PC-3 (cell line): ENCODE measurements at regions not wholly inside any gene's neighbourhood (a gene's known extent, or its start where the extent isn't known, plus 50 kb on each side); places are given as distances from the start of the nearest gene placed in this dataset.

ENCODE experiments used
- ATAC-seq: fragments of 200-7000 bp; cut with Tn5 transposase; 2 replicates; pipeline ENCODE4 v1.9.1; 2020; ENCODE audit warnings: mild to moderate bottlenecking, moderate library complexity
- BruUV-seq: library from RNA; stranded (reverse); fragments of 400-500 nt; replicated peaks from 2 replicates; lab custom pipeline; 2021; lab: Mats Ljungman, UMichigan
- CTCF ChIA-PET: fragments of 300-600 bp; sonication (Branson Sonifier 250); formaldehyde crosslinking; loops from one replicate; lab custom pipeline; 2022; ENCODE audit warnings: antibody characterized with exemption; lab: Charles Lee
- POLR2A ChIA-PET: fragments of 300-600 bp; sonication (Branson Sonifier 250); formaldehyde crosslinking; loops from one replicate; lab custom pipeline; 2022; ENCODE audit warnings: antibody characterized with exemption; ENCODE audit not compliant: unreplicated experiment; lab: Charles Lee
- DNase-seq: peaks from one replicate; pipeline ENCODE4 v3.0.0-alpha.2; 2015
- H2AFZ ChIP-seq: fragments of 300-600 bp; sonication (generic); 2 replicates; pipeline ENCODE4 v1.6.0; 2016; ENCODE audit warnings: antibody characterized with exemption, low read length
- H3F3A ChIP-seq: fragments of 300-600 bp; sonication (generic); one replicate; pipeline ENCODE4 v1.6.0; 2017; ENCODE audit warnings: antibody characterized with exemption, low read length, control low read depth, mild to moderate bottlenecking; ENCODE audit not compliant: unreplicated experiment
- H3K27ac ChIP-seq: fragments of 300-600 bp; sonication (generic); 2 replicates; pipeline ENCODE4 v1.5.1; 2016; ENCODE audit warnings: mild to moderate bottlenecking, low read length
- H3K27me3 ChIP-seq: fragments of 300-600 bp; sonication (generic); 2 replicates; pipeline ENCODE4 v1.6.1; 2016; ENCODE audit warnings: low read length, mixed read lengths
- H3K36me3 ChIP-seq: fragments of 300-600 bp; sonication (generic); 2 replicates; pipeline ENCODE4 v1.6.1; 2016; ENCODE audit warnings: low read depth, mixed run types, low read length, mixed read lengths
- H3K4me1 ChIP-seq: fragments of 300-600 bp; sonication (generic); 2 replicates; pipeline ENCODE4 v1.5.1; 2016; ENCODE audit warnings: low read length; ENCODE audit not compliant: insufficient read depth
- H3K4me2 ChIP-seq: fragments of 300-600 bp; sonication (generic); 2 replicates; pipeline ENCODE4 v1.6.0; 2016; ENCODE audit warnings: low read length
- H3K4me3 ChIP-seq: fragments of 300-600 bp; sonication (generic); 2 replicates; pipeline ENCODE4 v1.5.1; 2016; ENCODE audit warnings: mild to moderate bottlenecking, low read length, mixed read lengths
- H3K79me2 ChIP-seq: fragments of 300-600 bp; sonication (generic); 2 replicates; pipeline ENCODE4 v1.6.1; 2017; ENCODE audit warnings: low read length, mixed read lengths
- H3K9ac ChIP-seq: fragments of 300-600 bp; sonication (generic); 2 replicates; pipeline ENCODE4 v1.6.0; 2016; ENCODE audit warnings: mild to moderate bottlenecking, low read length
- H3K9me2 ChIP-seq: fragments of 300-600 bp; sonication (generic); replicated peaks from 2 replicates; pipeline ENCODE4 v1.6.1; 2016; ENCODE audit warnings: mixed run types, low read length, mixed read lengths
- H3K9me3 ChIP-seq: fragments of 300-600 bp; sonication (generic); 2 replicates; pipeline ENCODE4 v1.6.1; 2016; ENCODE audit warnings: low read length, mixed read lengths
- H4K20me1 ChIP-seq: fragments of 300-600 bp; sonication (generic); 2 replicates; pipeline ENCODE4 v1.6.1; 2016; ENCODE audit warnings: low read length, mixed read lengths
- EZH2 ChIP-seq: fragments of 300-600 bp; sonication (generic); IDR thresholded peaks from one replicate; pipeline ENCODE4 v1.6.1; 2017; ENCODE audit warnings: antibody characterized with exemption, mild to moderate bottlenecking, low read length; ENCODE audit not compliant: unreplicated experiment
- EZH2phosphoT487 ChIP-seq: fragments of 300-600 bp; sonication (generic); IDR thresholded peaks from 2 replicates; pipeline ENCODE4 v1.6.1; 2018; ENCODE audit warnings: mild to moderate bottlenecking, antibody characterized with exemption, low read length, borderline replicate concordance
- intact Hi-C: fragments of 100-400 bp; cut with micrococcal nuclease; formaldehyde crosslinking; loops from 2 replicates; pipeline ENCODE4 v1.9.0; 2023
- TF ChIP-seq, protein P1 (sequence below): fragments of 300-600 bp; sonication (generic); conservative IDR thresholded peaks from 2 replicates; pipeline ENCODE4 v1.5.1; 2017; ENCODE audit warnings: antibody characterized with exemption, low read depth, mild to moderate bottlenecking, low read length

DNA sequence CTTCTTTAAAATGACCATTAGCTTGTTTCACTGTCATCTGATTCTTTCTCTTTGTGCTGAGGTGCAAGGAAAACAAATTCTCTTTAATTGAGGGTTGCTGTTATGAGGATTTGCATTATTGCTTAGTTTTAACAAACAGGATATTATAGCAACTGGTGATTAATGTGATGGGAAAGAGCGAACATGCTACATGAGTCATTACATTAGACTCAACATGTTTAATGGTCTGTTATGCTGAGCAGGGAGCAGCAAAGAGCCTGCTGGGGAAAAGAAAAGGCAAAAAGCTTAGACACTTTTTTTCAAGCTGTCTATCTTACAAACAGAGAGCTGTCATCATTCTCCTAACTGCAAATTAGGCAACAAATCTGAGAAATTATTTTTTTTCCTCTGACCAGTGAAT is 230.5 kb upstream of the LCORL start:
- H2AFZ ChIP-seq, result no peak overlapping the region
- H3K9ac ChIP-seq, result no peak overlapping the region
- no peaks in the 10 kb centered on the region for H3K36me3 ChIP-seq
- ChIA-PET CTCF (no interaction called here), POLR2A (no interaction called here)
- H3K9me3 ChIP-seq, result no peaks in the 10 kb centered on the region
- BruUV-seq, result no TSS peak
- H3F3A ChIP-seq, result no peaks in the 10 kb centered on the region
- no peaks in the 10 kb centered on the region for H3K4me1 ChIP-seq
- TF ChIP-seq EZH2phosphoT487 (no peak), EZH2 (no peak)
- TF ChIP-seq, protein P1, sequence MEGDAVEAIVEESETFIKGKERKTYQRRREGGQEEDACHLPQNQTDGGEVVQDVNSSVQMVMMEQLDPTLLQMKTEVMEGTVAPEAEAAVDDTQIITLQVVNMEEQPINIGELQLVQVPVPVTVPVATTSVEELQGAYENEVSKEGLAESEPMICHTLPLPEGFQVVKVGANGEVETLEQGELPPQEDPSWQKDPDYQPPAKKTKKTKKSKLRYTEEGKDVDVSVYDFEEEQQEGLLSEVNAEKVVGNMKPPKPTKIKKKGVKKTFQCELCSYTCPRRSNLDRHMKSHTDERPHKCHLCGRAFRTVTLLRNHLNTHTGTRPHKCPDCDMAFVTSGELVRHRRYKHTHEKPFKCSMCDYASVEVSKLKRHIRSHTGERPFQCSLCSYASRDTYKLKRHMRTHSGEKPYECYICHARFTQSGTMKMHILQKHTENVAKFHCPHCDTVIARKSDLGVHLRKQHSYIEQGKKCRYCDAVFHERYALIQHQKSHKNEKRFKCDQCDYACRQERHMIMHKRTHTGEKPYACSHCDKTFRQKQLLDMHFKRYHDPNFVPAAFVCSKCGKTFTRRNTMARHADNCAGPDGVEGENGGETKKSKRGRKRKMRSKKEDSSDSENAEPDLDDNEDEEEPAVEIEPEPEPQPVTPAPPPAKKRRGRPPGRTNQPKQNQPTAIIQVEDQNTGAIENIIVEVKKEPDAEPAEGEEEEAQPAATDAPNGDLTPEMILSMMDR, result no peak
- intact Hi-C loops, result no loop called here
- no peaks in the 10 kb centered on the region for H3K27me3 ChIP-seq
- DNase-seq (no peak), ATAC-seq (no peak)
- H3K4me3 ChIP-seq, result no peak overlapping the region
- H3K27ac ChIP-seq, result no peak overlapping the region
- no peak overlapping the region for H3K4me2 ChIP-seq
- no peaks in the 10 kb centered on the region for H4K20me1 ChIP-seq
- H3K79me2 ChIP-seq, result no peaks in the 10 kb centered on the region
- no peaks in the 10 kb centered on the region for H3K9me2 ChIP-seq

DNA sequence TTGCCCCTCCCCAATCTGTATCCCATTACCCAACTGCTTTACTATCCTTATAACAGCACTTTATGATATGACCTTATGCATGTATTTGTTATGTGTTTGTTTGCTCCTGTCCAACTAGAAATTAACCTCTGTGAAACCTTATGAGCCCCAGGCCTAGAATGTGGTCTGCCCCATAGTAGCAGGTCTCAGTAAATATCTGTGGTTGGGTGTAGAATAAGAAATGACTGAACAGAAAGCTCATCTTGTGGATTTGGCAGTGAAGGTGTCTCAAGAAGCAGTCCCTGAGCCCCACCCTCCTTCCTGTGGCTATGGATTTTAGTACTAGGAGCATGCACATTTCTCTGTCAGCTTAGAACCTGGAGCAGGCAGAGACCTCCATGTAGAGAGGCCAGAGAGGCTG is 229.0 kb upstream of the LCORL start:
- no peaks in the 10 kb centered on the region for H3K9me2 ChIP-seq
- no peak overlapping the region for H2AFZ ChIP-seq
- H3K27ac ChIP-seq, result no peak overlapping the region
- H3K4me3 ChIP-seq, result no peak overlapping the region
- ChIA-PET POLR2A (no interaction called here), CTCF (no interaction called here)
- ATAC-seq (no peak), DNase-seq (no peak)
- no peak overlapping the region for H3K9ac ChIP-seq
- intact Hi-C loops, result no loop called here
- no peaks in the 10 kb centered on the region for H3F3A ChIP-seq
- TF ChIP-seq, protein P1, result no peak
- TF ChIP-seq EZH2 (no peak), EZH2phosphoT487 (no peak)
- H3K79me2 ChIP-seq, result no peaks in the 10 kb centered on the region
- H3K36me3 ChIP-seq, result no peaks in the 10 kb centered on the region
- no peaks in the 10 kb centered on the region for H3K27me3 ChIP-seq
- H3K4me1 ChIP-seq, result no peaks in the 10 kb centered on the region
- no peaks in the 10 kb centered on the region for H4K20me1 ChIP-seq
- H3K9me3 ChIP-seq, result no peaks in the 10 kb centered on the region
- no TSS peak for BruUV-seq
- no peak overlapping the region for H3K4me2 ChIP-seq

DNA sequence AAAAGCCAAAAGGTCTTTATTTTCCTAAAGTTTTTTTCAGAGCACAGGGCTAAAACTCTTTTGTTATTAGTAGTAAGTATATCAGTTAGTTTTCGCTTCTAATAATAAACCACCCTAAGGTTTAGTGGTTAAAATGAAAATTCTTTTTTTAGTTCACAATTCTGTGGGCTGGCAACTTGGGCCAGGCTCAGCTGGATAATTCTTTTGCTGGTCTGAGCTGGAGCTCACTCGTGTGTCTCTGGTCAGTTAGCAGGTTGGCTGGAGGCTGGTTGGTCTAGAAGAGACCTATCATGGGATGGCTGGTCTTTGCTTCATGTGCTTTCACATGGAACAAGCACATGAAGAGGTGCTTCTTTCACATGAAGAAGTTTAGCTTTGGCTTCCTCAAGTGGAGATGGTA is 227.1 kb upstream of the LCORL start:
- Histone ChIP-seq H3K9me3 (no peaks in the 10 kb centered on the region), H4K20me1 (no peaks in the 10 kb centered on the region), H2AFZ (no peak overlapping the region), H3F3A (no peaks in the 10 kb centered on the region), H3K9me2 (no peaks in the 10 kb centered on the region), H3K27ac (no peak overlapping the region), H3K4me2 (no peak overlapping the region), H3K79me2 (no peaks in the 10 kb centered on the region), H3K4me3 (no peak overlapping the region), H3K36me3 (no peaks in the 10 kb centered on the region), H3K27me3 (no peaks in the 10 kb centered on the region), H3K4me1 (no peaks in the 10 kb centered on the region), H3K9ac (no peak overlapping the region)
- TF ChIP-seq EZH2phosphoT487, result no peak
- CTCF ChIA-PET, result no interaction called here
- POLR2A ChIA-PET, result no interaction called here
- no TSS peak for BruUV-seq
- intact Hi-C loops, result no loop called here
- no peak for DNase-seq
- ATAC-seq, result no peak
